ENCODE measurements at regions not wholly inside any gene's neighbourhood (a gene's known extent, or its start where the extent isn't known, plus 50 kb on each side); places are given as distances from the start of the nearest gene placed in this dataset.
"Not testable (repeated sequence)": the region's sequence is repeated elsewhere in the genome, so short reads cannot be mapped to it uniquely, and the experiment has no call there.

GRCh38 chr5:117645400-117645799 lies 1070.8 kb upstream of the SEMA6A start:
- H3K36me3 ChIP-seq (ENCODE audit: control insufficient read depth, low read depth, low read length): no peaks in the 10 kb centered on the region
- no peaks in the 10 kb centered on the region for H3K27me3 ChIP-seq (ENCODE audit: control insufficient read depth, insufficient read depth, low read length)

GRCh38 chr5:117638581-117638980 lies 1064.0 kb upstream of the SEMA6A start:
- Histone ChIP-seq H3K9me3 (ENCODE audit: control insufficient read depth, low read depth, low read length) (no peaks in the 10 kb centered on the region), H3K9ac (ENCODE audit: low read length) (no peak overlapping the region), H3K4me3 (ENCODE audit: low read length) (no peak overlapping the region), H3K27ac (ENCODE audit: low read length) (no peak overlapping the region), H3K27me3 (ENCODE audit: control insufficient read depth, insufficient read depth, low read length) (no peaks in the 10 kb centered on the region), H3K4me1 (ENCODE audit: control insufficient read depth, low read depth, low read length) (no peaks in the 10 kb centered on the region), H3K36me3 (ENCODE audit: control insufficient read depth, low read depth, low read length) (no peaks in the 10 kb centered on the region)

More at GRCh38 chr5:117645400-117645799, 1070.8 kb upstream of the SEMA6A start:
- Histone ChIP-seq H3K9me3 (ENCODE audit: control insufficient read depth, low read depth, low read length) (no peaks in the 10 kb centered on the region), H3K4me3 (ENCODE audit: low read length) (no peak overlapping the region), H3K9ac (ENCODE audit: low read length) (no peak overlapping the region), H3K27ac (ENCODE audit: low read length) (no peak overlapping the region), H3K4me1 (ENCODE audit: control insufficient read depth, low read depth, low read length) (no peaks in the 10 kb centered on the region)

- Histone ChIP-seq H3K27me3 (ENCODE audit: control insufficient read depth, insufficient read depth, low read length) (no peaks in the 10 kb centered on the region), H3K27ac (ENCODE audit: low read length) (no peak overlapping the region), H3K36me3 (ENCODE audit: control insufficient read depth, low read depth, low read length) (no peaks in the 10 kb centered on the region), H3K4me1 (ENCODE audit: control insufficient read depth, low read depth, low read length) (no peaks in the 10 kb centered on the region), H3K9me3 (ENCODE audit: control insufficient read depth, low read depth, low read length) (no peaks in the 10 kb centered on the region), H3K4me3 (ENCODE audit: low read length) (no peak overlapping the region), H3K9ac (ENCODE audit: low read length) (no peak overlapping the region)
These were observed 1058.5 kb upstream of the SEMA6A start for GRCh38 chr5:117633093-117633492.

GRCh38 chr5:117624201-117624600 lies 1049.6 kb upstream of the SEMA6A start:
- Histone ChIP-seq H3K27me3 (ENCODE audit: control insufficient read depth, insufficient read depth, low read length) (no peaks in the 10 kb centered on the region), H3K9me3 (ENCODE audit: control insufficient read depth, low read depth, low read length) (no peaks in the 10 kb centered on the region), H3K4me3 (ENCODE audit: low read length) (no peak overlapping the region), H3K9ac (ENCODE audit: low read length) (no peak overlapping the region), H3K36me3 (ENCODE audit: control insufficient read depth, low read depth, low read length) (no peaks in the 10 kb centered on the region), H3K27ac (ENCODE audit: low read length) (no peak overlapping the region), H3K4me1 (ENCODE audit: control insufficient read depth, low read depth, low read length) (no peaks in the 10 kb centered on the region)

- Histone ChIP-seq H3K4me3 (ENCODE audit: low read length) (no peak overlapping the region), H3K27me3 (ENCODE audit: control insufficient read depth, insufficient read depth, low read length) (no peaks in the 10 kb centered on the region), H3K27ac (ENCODE audit: low read length) (no peak overlapping the region), H3K36me3 (ENCODE audit: control insufficient read depth, low read depth, low read length) (no peaks in the 10 kb centered on the region), H3K9me3 (ENCODE audit: control insufficient read depth, low read depth, low read length) (no peaks in the 10 kb centered on the region), H3K9ac (ENCODE audit: low read length) (no peak overlapping the region), H3K4me1 (ENCODE audit: control insufficient read depth, low read depth, low read length) (no peaks in the 10 kb centered on the region)
These were observed 1048.6 kb upstream of the SEMA6A start for GRCh38 chr5:117623042-117623805.

GRCh38 chr5:117621921-117622320 lies 1047.3 kb upstream of the SEMA6A start:
- Histone ChIP-seq H3K4me1 (ENCODE audit: control insufficient read depth, low read depth, low read length) (no peaks in the 10 kb centered on the region), H3K9ac (ENCODE audit: low read length) (no peak overlapping the region), H3K9me3 (ENCODE audit: control insufficient read depth, low read depth, low read length) (no peaks in the 10 kb centered on the region), H3K4me3 (ENCODE audit: low read length) (no peak overlapping the region), H3K27ac (ENCODE audit: low read length) (no peak overlapping the region), H3K27me3 (ENCODE audit: control insufficient read depth, insufficient read depth, low read length) (no peaks in the 10 kb centered on the region), H3K36me3 (ENCODE audit: control insufficient read depth, low read depth, low read length) (no peaks in the 10 kb centered on the region)

- Histone ChIP-seq H3K36me3 (ENCODE audit: control insufficient read depth, low read depth, low read length) (no peaks in the 10 kb centered on the region), H3K9me3 (ENCODE audit: control insufficient read depth, low read depth, low read length) (no peaks in the 10 kb centered on the region), H3K27me3 (ENCODE audit: control insufficient read depth, insufficient read depth, low read length) (no peaks in the 10 kb centered on the region)
These were observed 1040.6 kb upstream of the SEMA6A start for GRCh38 chr5:117615226-117615625.

GRCh38 chr5:117614408-117614807 lies 1039.8 kb upstream of the SEMA6A start:
- H3K27me3 ChIP-seq (ENCODE audit: control insufficient read depth, insufficient read depth, low read length): no peaks in the 10 kb centered on the region
- no peaks in the 10 kb centered on the region for H3K4me1 ChIP-seq (ENCODE audit: control insufficient read depth, low read depth, low read length)
- H3K27ac ChIP-seq (ENCODE audit: low read length): no peak overlapping the region
- no peak overlapping the region for H3K4me3 ChIP-seq (ENCODE audit: low read length)
- H3K36me3 ChIP-seq (ENCODE audit: control insufficient read depth, low read depth, low read length): no peaks in the 10 kb centered on the region
- H3K9me3 ChIP-seq (ENCODE audit: control insufficient read depth, low read depth, low read length): no peaks in the 10 kb centered on the region
- no peak overlapping the region for H3K9ac ChIP-seq (ENCODE audit: low read length)

More at GRCh38 chr5:117615226-117615625, 1040.6 kb upstream of the SEMA6A start:
- Histone ChIP-seq H3K4me3 (ENCODE audit: low read length) (no peak overlapping the region), H3K27ac (ENCODE audit: low read length) (no peak overlapping the region), H3K4me1 (ENCODE audit: control insufficient read depth, low read depth, low read length) (no peaks in the 10 kb centered on the region), H3K9ac (ENCODE audit: low read length) (no peak overlapping the region)

GRCh38 chr5:117604845-117605244 lies 1030.2 kb upstream of the SEMA6A start:
- Histone ChIP-seq H3K27ac (ENCODE audit: low read length) (no peak overlapping the region), H3K36me3 (ENCODE audit: control insufficient read depth, low read depth, low read length) (no peaks in the 10 kb centered on the region), H3K27me3 (ENCODE audit: control insufficient read depth, insufficient read depth, low read length) (no peaks in the 10 kb centered on the region), H3K4me1 (ENCODE audit: control insufficient read depth, low read depth, low read length) (no peaks in the 10 kb centered on the region), H3K4me3 (ENCODE audit: low read length) (no peak overlapping the region), H3K9ac (ENCODE audit: low read length) (no peak overlapping the region), H3K9me3 (ENCODE audit: control insufficient read depth, low read depth, low read length) (no peaks in the 10 kb centered on the region)

- not testable (repeated sequence) for H3K36me3 ChIP-seq (ENCODE audit: control insufficient read depth, low read depth, low read length); H3K27ac ChIP-seq (ENCODE audit: low read length); H3K4me3 ChIP-seq (ENCODE audit: low read length)
These were observed 1025.2 kb upstream of the SEMA6A start for GRCh38 chr5:117599811-117600210.

GRCh38 chr5:117594166-117594565 lies 1019.5 kb upstream of the SEMA6A start:
- Histone ChIP-seq H3K4me1 (ENCODE audit: control insufficient read depth, low read depth, low read length) (no peaks in the 10 kb centered on the region), H3K27ac (ENCODE audit: low read length) (no peak overlapping the region), H3K27me3 (ENCODE audit: control insufficient read depth, insufficient read depth, low read length) (no peaks in the 10 kb centered on the region), H3K4me3 (ENCODE audit: low read length) (no peak overlapping the region), H3K9me3 (ENCODE audit: control insufficient read depth, low read depth, low read length) (no peaks in the 10 kb centered on the region), H3K9ac (ENCODE audit: low read length) (no peak overlapping the region), H3K36me3 (ENCODE audit: control insufficient read depth, low read depth, low read length) (no peaks in the 10 kb centered on the region)

More at GRCh38 chr5:117599811-117600210, 1025.2 kb upstream of the SEMA6A start:
- H3K9me3 ChIP-seq (ENCODE audit: control insufficient read depth, low read depth, low read length); H3K4me1 ChIP-seq (ENCODE audit: control insufficient read depth, low read depth, low read length); H3K9ac ChIP-seq (ENCODE audit: low read length); H3K27me3 ChIP-seq (ENCODE audit: control insufficient read depth, insufficient read depth, low read length): not testable (repeated sequence)

GRCh38 chr5:117590944-117591343 lies 1016.3 kb upstream of the SEMA6A start:
- H3K4me1 ChIP-seq (ENCODE audit: control insufficient read depth, low read depth, low read length): peaks cover 9% of the 10 kb centered on the region
- H3K9ac ChIP-seq (ENCODE audit: low read length): no peak overlapping the region
- no peak overlapping the region for H3K27ac ChIP-seq (ENCODE audit: low read length)
- H3K36me3 ChIP-seq (ENCODE audit: control insufficient read depth, low read depth, low read length): no peaks in the 10 kb centered on the region
- no peak overlapping the region for H3K4me3 ChIP-seq (ENCODE audit: low read length)
- H3K9me3 ChIP-seq (ENCODE audit: control insufficient read depth, low read depth, low read length): no peaks in the 10 kb centered on the region
- H3K27me3 ChIP-seq (ENCODE audit: control insufficient read depth, insufficient read depth, low read length): no peaks in the 10 kb centered on the region
